ENCODE measurements at regions not wholly inside any gene's neighbourhood (a gene's known extent, or its start where the extent isn't known, plus 50 kb on each side); places are given as distances from the start of the nearest gene placed in this dataset.

GRCh38 chr14:44795725-44796124 is 166.0 kb downstream of the KLHL28 start:
- CTCF ChIA-PET: no interaction called here
- TF ChIP-seq, protein P1, sequence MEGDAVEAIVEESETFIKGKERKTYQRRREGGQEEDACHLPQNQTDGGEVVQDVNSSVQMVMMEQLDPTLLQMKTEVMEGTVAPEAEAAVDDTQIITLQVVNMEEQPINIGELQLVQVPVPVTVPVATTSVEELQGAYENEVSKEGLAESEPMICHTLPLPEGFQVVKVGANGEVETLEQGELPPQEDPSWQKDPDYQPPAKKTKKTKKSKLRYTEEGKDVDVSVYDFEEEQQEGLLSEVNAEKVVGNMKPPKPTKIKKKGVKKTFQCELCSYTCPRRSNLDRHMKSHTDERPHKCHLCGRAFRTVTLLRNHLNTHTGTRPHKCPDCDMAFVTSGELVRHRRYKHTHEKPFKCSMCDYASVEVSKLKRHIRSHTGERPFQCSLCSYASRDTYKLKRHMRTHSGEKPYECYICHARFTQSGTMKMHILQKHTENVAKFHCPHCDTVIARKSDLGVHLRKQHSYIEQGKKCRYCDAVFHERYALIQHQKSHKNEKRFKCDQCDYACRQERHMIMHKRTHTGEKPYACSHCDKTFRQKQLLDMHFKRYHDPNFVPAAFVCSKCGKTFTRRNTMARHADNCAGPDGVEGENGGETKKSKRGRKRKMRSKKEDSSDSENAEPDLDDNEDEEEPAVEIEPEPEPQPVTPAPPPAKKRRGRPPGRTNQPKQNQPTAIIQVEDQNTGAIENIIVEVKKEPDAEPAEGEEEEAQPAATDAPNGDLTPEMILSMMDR (IDR thresholded peaks at IDR 0.05; ENCODE audit: control extremely low read depth, extremely low read depth, low read depth, missing control alignments): no peak

DNA sequence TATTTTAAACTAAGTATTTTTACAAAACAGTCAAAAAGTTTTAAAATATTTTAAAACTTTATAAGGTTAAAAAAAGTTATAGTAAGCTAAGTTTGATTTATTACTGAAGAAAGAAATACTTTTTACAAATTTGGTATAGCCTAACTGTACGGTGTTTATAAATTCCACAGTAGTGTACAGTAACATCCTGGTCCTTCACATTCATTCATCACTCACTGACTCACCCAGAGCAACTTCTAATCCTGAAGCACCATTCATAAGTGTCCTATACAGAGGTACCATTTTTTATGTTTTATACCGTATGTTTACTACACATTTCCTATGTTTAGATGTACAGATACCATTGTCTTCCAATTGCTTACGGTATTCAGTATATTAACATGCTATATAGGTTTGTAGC is 170.0 kb downstream of the KLHL28 start:
- ChIA-PET CTCF (interaction anchor here (1.5 to 1.6 kb wide), 2 partner anchors 9 to 12 kb away, joined by 4 read pairs; no protein-coding TSS in a partner anchor), POLR2A (no interaction called here)
- TF ChIP-seq, protein P1 (IDR thresholded peaks at IDR 0.05; ENCODE audit: control extremely low read depth, extremely low read depth, low read depth, missing control alignments): no peak
- no peak for DNase-seq (ENCODE audit: extremely low spot score)

More at GRCh38 chr14:44795725-44796124, 166.0 kb downstream of the KLHL28 start:
- POLR2A ChIA-PET: no interaction called here
- no peak for DNase-seq (ENCODE audit: extremely low spot score)

GRCh38 chr14:44788612-44789011 is 173.1 kb downstream of the KLHL28 start:
- ChIA-PET CTCF (no interaction called here), POLR2A (no interaction called here)
- TF ChIP-seq, protein P1 (IDR thresholded peaks at IDR 0.05; ENCODE audit: control extremely low read depth, extremely low read depth, low read depth, missing control alignments): no peak
- DNase-seq (ENCODE audit: extremely low spot score): no peak

DNA sequence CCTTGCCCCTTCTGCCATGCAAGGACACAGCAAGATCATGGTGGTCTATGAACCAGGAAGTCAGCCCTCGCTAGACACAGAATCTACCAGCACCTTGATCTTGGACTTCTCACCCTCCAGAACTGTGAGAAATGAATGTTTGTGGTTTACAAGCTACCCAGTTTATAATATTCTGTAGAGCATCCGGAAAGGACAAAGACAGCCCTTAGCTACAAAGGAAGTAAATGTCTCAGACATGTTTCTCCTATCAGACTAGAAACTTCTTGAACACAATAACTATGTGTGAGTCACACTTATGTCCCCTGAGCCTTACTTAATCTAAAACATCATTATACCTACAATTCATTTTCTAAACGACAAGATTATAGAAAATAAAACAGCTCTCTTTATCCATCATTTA is 176.7 kb downstream of the KLHL28 start:
- TF ChIP-seq, protein P1 (IDR thresholded peaks at IDR 0.05; ENCODE audit: control extremely low read depth, extremely low read depth, low read depth, missing control alignments): no peak
- ChIA-PET POLR2A (no interaction called here), CTCF (interaction anchor here (1.7 kb wide), 1 partner anchor 11 kb away, joined by 3 read pairs; no protein-coding TSS in a partner anchor)
- DNase-seq (ENCODE audit: extremely low spot score): no peak

DNA sequence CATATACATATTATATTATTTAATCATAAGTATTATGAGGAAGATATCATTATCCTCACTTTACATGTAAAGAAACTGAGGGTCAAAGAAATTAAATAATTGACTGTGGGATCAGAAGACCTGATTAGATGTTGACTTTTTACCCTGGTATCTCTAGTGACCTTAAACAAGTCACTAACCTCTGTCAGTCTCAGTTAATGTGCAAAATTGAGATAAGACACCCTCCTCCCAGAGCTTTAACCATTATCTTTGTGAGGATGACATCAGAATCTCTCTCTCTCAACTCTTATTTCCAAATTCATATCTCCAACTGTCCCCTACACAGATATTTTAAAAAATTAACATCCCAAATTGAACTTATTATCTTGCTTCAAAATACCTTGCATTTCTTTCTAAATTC is 177.8 kb downstream of the KLHL28 start:
- DNase-seq (ENCODE audit: extremely low spot score): no peak
- TF ChIP-seq, protein P1 (IDR thresholded peaks at IDR 0.05; ENCODE audit: control extremely low read depth, extremely low read depth, low read depth, missing control alignments): no peak
- POLR2A ChIA-PET: no interaction called here
- CTCF ChIA-PET: no interaction called here

- ChIA-PET CTCF (no interaction called here), POLR2A (no interaction called here)
- TF ChIP-seq, protein P1 (IDR thresholded peaks at IDR 0.05; ENCODE audit: control extremely low read depth, extremely low read depth, low read depth, missing control alignments): no peak
- DNase-seq (ENCODE audit: extremely low spot score): no peak
These were observed 178.9 kb downstream of the KLHL28 start for GRCh38 chr14:44782775-44783238.

GRCh38 chr14:44780989-44781388 is 180.8 kb downstream of the KLHL28 start:
- TF ChIP-seq, protein P1 (IDR thresholded peaks at IDR 0.05; ENCODE audit: control extremely low read depth, extremely low read depth, low read depth, missing control alignments): no peak
- CTCF ChIA-PET: no interaction called here
- DNase-seq (ENCODE audit: extremely low spot score): no peak
- POLR2A ChIA-PET: no interaction called here

All from GM10248 (cell line).